Suprapubic skin (tissue), 4 donors: ENCODE measurements at regions not wholly inside any gene's neighbourhood (a gene's known extent, or its start where the extent isn't known, plus 50 kb on each side); places are given as distances from the start of the nearest gene placed in this dataset.

Source experiments
- DNase-seq, 2 donors: peaks; one replicate each; pipeline ENCODE4 v3.0.0-alpha.2; 2019; ENCODE audit warnings: low spot score in 2 of 2
- H3K27ac ChIP-seq: fragments of 200-600 bp; sonication (generic); one replicate; pipeline ENCODE4 v1.5.1; 2019
- H3K27me3 ChIP-seq: fragments of 200-600 bp; sonication (generic); one replicate; pipeline ENCODE4 v1.5.1; 2019
- H3K36me3 ChIP-seq: fragments of 200-600 bp; sonication (generic); one replicate; pipeline ENCODE4 v1.5.1; 2019
- H3K4me1 ChIP-seq: fragments of 200-600 bp; sonication (generic); one replicate; pipeline ENCODE4 v1.5.1; 2019
- H3K4me3 ChIP-seq: fragments of 200-600 bp; sonication (generic); one replicate; pipeline ENCODE4 v1.5.1; 2019; ENCODE audit warnings: mild to moderate bottlenecking
- H3K9me3 ChIP-seq: fragments of 200-600 bp; sonication (generic); one replicate; pipeline ENCODE4 v1.5.1; 2019
- EP300 ChIP-seq: sonication (generic); formaldehyde crosslinking; IDR thresholded peaks from one replicate; pipeline ENCODE4 v1.6.1; 2017; ENCODE audit warnings: antibody characterized with exemption
- POLR2A ChIP-seq, 2 donors: fragments of 450-650 bp; IDR thresholded peaks; one replicate each; pipeline ENCODE4 v1.6.1; 2017; ENCODE audit warnings: antibody characterized with exemption in 2 of 2, mild to moderate bottlenecking in 2 of 2, moderate library complexity in 2 of 2
- POLR2AphosphoS5 ChIP-seq, 3 donors: sonication (generic); formaldehyde crosslinking; IDR thresholded peaks; one replicate each; pipeline ENCODE4 v1.6.1; 2017; ENCODE audit warnings: antibody characterized with exemption in 3 of 3
- WGBS: methylation state at CpG from one replicate; pipeline ENCODE4 v1.1.5; 2018; 5-methylcytosine and 5-hydroxymethylcytosine counted together
- TF ChIP-seq, protein P1 (sequence below), 2 donors: fragments of 200-600 bp in 1 of 2; fragments of 450-650 bp in 1 of 2; sonication (generic) in 1 of 2; IDR thresholded peaks; one replicate each; pipeline ENCODE4 v1.5.1; 2016 to 2019; ENCODE audit warnings: antibody characterized with exemption in 2 of 2, mild to moderate bottlenecking in 1 of 2, moderate library complexity in 1 of 2

DNA sequence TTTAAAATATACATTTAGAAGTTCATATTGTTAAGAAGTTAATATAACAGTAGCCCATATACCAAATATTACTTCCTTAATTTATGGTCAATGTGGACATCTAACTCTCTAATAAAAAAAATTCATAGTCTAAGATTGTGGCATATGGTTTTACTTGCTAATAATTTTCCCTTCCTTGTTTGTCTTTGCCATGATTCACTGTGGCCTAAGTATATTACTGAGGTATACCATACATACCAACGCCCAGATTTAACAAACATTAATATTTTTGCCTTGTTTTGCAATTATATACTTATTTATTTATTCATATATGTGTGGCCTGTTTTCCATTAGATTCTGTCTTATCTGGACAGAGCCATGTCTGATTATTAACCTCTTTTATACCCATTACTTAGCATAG, 54.6 kb upstream of the CCDC150 start:
- H3K27ac ChIP-seq = no peak overlapping the region
- 86% methylated on average over 1 of the region's 1 CpG for WGBS
- no peak overlapping the region for H3K4me3 ChIP-seq
- H3K4me1 ChIP-seq = no peaks in the 10 kb centered on the region
- no peaks in the 10 kb centered on the region for H3K36me3 ChIP-seq
- H3K9me3 ChIP-seq = no peaks in the 10 kb centered on the region
- H3K27me3 ChIP-seq = no peaks in the 10 kb centered on the region
- TF ChIP-seq EP300 (no peak), POLR2AphosphoS5 (IDR thresholded peaks at IDR 0.05) (no peak), POLR2A (IDR thresholded peaks at IDR 0.05) (no peak)
- TF ChIP-seq, protein P1, sequence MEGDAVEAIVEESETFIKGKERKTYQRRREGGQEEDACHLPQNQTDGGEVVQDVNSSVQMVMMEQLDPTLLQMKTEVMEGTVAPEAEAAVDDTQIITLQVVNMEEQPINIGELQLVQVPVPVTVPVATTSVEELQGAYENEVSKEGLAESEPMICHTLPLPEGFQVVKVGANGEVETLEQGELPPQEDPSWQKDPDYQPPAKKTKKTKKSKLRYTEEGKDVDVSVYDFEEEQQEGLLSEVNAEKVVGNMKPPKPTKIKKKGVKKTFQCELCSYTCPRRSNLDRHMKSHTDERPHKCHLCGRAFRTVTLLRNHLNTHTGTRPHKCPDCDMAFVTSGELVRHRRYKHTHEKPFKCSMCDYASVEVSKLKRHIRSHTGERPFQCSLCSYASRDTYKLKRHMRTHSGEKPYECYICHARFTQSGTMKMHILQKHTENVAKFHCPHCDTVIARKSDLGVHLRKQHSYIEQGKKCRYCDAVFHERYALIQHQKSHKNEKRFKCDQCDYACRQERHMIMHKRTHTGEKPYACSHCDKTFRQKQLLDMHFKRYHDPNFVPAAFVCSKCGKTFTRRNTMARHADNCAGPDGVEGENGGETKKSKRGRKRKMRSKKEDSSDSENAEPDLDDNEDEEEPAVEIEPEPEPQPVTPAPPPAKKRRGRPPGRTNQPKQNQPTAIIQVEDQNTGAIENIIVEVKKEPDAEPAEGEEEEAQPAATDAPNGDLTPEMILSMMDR (IDR thresholded peaks at IDR 0.05) = no peak
- no peak for DNase-seq

- H3K36me3 ChIP-seq = no peaks in the 10 kb centered on the region
- H3K4me3 ChIP-seq = no peak overlapping the region
- no peak for DNase-seq
- peaks cover 3% of the 10 kb centered on the region for H3K4me1 ChIP-seq
- no peak for TF ChIP-seq POLR2AphosphoS5 (IDR thresholded peaks at IDR 0.05)
- no peak for TF ChIP-seq POLR2A (IDR thresholded peaks at IDR 0.05)
- TF ChIP-seq, protein P1 (IDR thresholded peaks at IDR 0.05) = no peak
- 23% methylated on average over 6 of the region's 6 CpGs for WGBS
- H3K9me3 ChIP-seq = no peaks in the 10 kb centered on the region
- H3K27me3 ChIP-seq = peaks cover 6% of the 10 kb centered on the region
- no peak overlapping the region for H3K27ac ChIP-seq
Measured at GRCh38 chr2:196586511-196586991, 53.0 kb upstream of the CCDC150 start.

- Histone ChIP-seq H3K4me1 (peaks cover 3% of the 10 kb centered on the region), H3K27me3 (peaks cover 6% of the 10 kb centered on the region), H3K9me3 (no peaks in the 10 kb centered on the region), H3K27ac (no peak overlapping the region), H3K36me3 (no peaks in the 10 kb centered on the region), H3K4me3 (no peak overlapping the region)
- WGBS = 68% methylated on average over 3 of the region's 3 CpGs
- DNase-seq = no peak
- TF ChIP-seq POLR2A (IDR thresholded peaks at IDR 0.05) = no peak
- TF ChIP-seq EP300 = no peak
Measured at GRCh38 chr2:196587056-196587455, 52.5 kb upstream of the CCDC150 start.

DNA sequence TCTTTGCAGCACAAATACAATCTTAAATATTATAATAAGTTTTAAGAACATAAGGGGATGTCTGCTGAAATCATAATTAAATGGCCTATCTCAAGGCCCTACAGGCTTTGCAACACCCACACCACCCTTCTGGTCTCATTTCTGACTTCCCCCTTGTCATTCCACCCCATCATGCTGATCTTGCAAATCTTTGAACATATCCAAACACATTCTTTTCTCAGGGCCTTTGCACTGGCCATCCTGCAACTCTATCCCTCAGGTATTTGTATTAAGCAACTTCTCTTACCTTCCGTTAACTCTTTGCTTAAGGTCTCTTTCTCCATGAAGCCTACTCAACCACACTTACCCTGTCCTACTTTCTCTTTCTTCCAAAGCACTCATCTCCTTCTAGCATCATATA, 51.8 kb upstream of the CCDC150 start:
- Histone ChIP-seq H3K4me1 (peaks cover 7% of the 10 kb centered on the region), H3K27me3 (peaks cover 10% of the 10 kb centered on the region), H3K4me3 (no peak overlapping the region), H3K36me3 (no peaks in the 10 kb centered on the region), H3K9me3 (no peaks in the 10 kb centered on the region), H3K27ac (no peak overlapping the region)
- DNase-seq = no peak
- 0% methylated on average over 1 of the region's 1 CpG for WGBS
- TF ChIP-seq EP300 = no peak
- TF ChIP-seq POLR2AphosphoS5 (IDR thresholded peaks at IDR 0.05) = no peak
- TF ChIP-seq, protein P1 (IDR thresholded peaks at IDR 0.05) = no peak
- TF ChIP-seq POLR2A (IDR thresholded peaks at IDR 0.05) = no peak

- WGBS = 91% methylated on average over 1 of the region's 1 CpG
Measured at GRCh38 chr2:196589419-196589818, 50.1 kb upstream of the CCDC150 start.

More at GRCh38 chr2:196589419-196589818, 50.1 kb upstream of the CCDC150 start:
- H3K27me3 ChIP-seq = peaks cover 20% of the 10 kb centered on the region
- no peak for DNase-seq
- H3K4me3 ChIP-seq = no peak overlapping the region
- peaks cover 14% of the 10 kb centered on the region for H3K4me1 ChIP-seq
- H3K36me3 ChIP-seq = no peaks in the 10 kb centered on the region
- H3K27ac ChIP-seq = no peak overlapping the region
- no peaks in the 10 kb centered on the region for H3K9me3 ChIP-seq
- TF ChIP-seq POLR2AphosphoS5 (IDR thresholded peaks at IDR 0.05) = no peak
- TF ChIP-seq, protein P1 (IDR thresholded peaks at IDR 0.05) = no peak
- no peak for TF ChIP-seq EP300
- no peak for TF ChIP-seq POLR2A (IDR thresholded peaks at IDR 0.05)
